Right kidney (tissue), 1 donor: ENCODE measurements at regions not wholly inside any gene's neighbourhood (a gene's known extent, or its start where the extent isn't known, plus 50 kb on each side); places are given as distances from the start of the nearest gene placed in this dataset.

ENCODE experiments used
- DNase-seq: peaks from one replicate; pipeline ENCODE4 v3.0.0-alpha.2; 2016

DNA sequence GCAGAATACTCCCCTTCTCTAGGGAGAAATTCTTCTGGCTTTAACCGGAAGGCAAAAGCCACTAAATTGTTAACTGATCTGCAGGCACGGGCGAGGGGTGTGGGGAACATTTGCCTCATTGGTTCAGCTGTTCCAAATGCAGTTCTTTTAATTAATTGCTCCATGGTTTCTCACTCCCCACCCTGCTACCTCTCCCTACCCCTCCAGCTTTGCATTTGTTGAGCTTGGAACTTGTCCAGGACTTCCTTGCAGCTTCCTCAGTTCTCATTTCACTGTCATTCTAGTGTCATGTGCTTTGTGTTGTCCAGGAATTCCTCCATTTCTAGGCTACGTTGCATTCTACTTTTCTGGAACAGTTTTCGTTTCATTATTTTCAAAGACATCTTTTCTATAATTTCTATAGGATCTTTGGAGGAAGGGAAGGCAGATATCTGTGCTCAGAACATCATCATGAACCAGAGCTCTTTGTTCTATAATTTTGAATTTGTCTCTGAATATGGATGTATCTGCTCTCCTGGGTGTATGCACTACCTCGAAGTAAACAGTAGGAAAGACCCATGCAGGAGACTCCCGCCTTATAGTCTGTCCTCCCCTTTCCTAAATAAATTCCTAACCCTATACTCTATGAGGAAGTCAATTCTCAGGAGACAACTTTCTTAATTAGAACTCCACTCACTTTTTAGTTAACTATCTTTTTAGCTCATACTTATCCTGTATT lies 132.4 kb upstream of the LMO4 start:
- DNase-seq, result peak; percentile 9

DNA sequence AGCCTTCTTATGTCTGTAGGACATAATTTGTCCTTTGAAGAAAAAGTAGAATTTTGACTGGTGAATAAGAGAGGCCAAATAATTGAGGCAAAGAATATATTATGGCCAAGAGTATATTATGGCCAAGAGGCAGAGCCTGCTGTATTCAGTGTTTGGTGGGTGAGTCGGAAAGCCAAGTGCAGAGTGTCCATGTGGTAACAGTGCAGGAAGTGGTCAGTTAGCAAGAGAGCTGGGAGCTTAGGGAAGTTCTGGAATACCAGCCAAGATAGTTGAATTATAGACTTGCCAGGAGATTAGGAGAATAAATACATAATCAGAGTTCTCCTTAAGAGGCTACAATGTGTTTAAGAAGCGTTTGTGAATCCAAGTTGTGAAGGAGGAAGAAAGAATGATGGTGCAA lies 131.5 kb upstream of the LMO4 start:
- no peak for DNase-seq

DNA sequence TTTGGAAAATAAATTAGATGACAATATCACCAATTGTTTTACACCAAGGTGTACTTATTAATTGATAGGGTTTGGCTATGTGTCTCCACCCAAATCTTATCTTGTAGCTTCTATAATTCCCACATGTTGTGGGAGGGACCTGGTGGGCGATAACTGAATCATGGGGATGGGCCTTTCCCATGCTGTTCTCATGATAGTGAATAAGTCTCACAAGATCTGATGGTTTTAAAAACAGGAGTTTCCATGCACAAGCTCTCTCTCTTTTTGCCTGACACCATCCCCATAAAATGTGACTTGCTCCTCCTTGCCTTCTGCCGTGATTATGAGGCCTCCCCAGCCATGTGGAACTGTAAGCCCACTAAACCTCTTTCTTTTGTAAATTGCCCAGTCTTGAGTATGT lies 131.0 kb upstream of the LMO4 start:
- no peak for DNase-seq

DNA sequence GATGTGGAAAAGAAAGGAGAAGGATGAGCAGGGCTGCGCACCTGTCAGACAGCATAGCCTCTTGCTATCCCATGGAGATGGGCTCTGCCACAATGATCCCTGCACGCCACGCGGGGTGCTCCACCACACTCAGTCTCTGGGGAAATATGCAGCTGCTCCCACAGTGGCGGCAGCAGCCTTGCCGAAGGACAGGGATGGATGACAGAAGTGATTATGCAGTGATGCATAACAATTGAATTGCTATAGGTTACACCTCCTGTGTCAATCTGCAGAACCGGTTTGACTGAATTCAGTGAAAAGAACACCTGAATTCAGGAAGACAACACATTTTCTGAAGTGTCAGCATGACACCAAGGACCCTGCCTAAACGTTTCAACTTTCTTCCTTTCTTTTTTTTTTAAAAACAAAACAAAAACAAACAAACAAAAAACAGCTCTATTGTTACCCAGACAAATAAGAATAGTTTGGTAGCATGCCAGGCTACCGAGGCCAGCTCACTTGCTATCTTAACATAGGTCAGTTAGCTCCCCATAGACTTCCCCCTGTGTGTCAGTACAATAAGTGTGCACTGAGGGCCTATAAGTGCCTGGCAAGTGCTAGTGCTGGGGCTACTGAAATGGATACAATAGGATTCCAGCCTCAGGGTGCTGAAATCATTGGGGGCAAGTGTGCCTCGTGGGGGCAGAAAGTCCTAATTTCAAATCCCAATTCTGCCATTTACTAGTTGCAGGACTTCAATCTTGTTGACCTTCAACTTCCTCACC lies 127.6 kb upstream of the LMO4 start:
- no peak for DNase-seq

DNA sequence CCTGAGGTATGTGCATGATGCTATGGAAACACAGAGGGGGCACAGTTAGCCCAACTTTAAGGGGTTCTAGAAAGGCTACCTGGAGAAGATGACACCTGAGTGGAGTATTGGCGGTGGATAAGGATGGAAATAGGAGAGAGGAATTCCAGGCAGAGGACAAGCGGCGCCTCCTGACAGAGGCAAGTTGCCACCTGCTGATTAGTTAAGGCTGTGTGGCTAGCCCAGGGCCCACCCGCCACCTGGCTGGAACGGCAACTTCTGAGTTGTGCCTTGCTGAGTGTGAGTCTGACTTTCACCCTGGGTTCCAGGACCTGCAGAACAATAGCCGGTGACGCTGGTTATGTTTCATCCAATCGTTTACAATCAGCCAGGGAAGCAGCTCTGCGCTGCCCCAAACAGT lies 126.9 kb upstream of the LMO4 start:
- no peak for DNase-seq

DNA sequence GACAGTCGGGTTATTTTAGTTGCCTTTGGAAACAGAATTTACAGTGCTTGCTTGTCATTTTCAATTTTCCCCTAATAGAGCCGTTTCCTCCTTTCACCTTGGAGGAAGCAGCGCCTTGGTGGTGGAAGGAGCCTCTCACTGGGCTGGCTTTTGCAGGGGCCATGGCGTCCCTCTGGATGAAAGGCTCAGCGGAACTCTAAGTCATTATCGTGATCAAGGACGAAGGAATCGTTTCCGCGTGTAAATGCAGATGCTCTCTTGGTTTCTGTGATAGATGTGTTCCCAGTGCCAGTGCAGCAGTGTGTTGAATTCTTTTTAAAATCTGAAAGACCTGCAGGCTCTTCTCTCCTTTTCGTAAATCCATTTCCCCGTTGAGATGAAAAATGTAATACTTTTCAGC lies 126.2 kb upstream of the LMO4 start:
- DNase-seq, result no peak

DNA sequence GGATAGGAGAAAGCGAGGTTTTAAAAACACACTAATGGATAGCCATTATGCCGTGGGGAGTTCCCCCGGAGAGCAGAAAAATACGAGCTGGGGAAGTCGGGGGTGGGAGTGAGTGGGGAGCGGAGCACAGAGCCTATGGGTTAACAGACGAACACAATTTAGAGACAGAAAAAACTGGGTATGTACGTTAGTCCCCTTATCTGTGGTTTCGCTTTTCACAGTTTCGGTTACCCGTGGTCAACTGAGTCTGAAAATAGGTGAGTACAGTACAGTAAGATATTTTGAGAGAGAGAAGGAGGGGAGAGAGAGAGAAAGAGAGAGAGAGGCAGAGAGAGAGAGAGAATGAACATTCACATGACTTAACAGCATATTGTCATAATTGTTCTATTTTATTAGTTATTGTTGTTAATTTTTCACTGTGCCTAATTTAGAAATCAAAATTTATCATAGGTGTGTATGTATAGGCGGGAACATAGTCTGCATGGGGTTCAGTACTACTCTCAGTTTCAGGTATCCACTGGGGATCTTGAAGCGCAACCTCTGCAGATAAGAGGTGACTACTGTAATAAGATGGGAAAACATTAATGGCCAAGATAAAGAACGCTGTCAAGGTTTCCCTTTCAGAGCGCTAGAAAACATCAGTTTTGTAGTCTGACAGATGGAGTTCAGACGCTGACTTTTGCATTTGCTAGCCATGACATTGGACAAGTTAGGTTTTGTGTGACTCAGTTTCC lies 125.6 kb upstream of the LMO4 start:
- DNase-seq, result no peak

DNA sequence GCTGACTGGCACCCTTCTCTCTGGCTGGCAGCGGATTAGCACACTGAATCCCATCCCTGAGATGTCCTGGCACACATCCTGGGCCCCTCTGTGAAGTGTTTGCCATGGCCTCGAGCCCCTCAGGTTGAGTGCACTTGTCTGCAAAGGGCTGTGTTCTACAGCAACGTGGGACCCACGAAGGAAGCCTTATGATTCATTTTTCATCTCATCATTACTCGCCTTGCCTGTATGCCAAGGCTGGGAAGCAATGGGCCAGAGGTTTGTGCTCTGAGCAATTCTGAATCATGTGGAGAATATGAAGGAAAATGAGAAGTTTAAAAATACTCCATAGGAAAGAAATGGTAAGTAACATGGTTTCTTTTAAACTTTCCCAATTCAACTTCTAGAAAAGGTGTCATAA lies 124.8 kb upstream of the LMO4 start:
- no peak for DNase-seq

DNA sequence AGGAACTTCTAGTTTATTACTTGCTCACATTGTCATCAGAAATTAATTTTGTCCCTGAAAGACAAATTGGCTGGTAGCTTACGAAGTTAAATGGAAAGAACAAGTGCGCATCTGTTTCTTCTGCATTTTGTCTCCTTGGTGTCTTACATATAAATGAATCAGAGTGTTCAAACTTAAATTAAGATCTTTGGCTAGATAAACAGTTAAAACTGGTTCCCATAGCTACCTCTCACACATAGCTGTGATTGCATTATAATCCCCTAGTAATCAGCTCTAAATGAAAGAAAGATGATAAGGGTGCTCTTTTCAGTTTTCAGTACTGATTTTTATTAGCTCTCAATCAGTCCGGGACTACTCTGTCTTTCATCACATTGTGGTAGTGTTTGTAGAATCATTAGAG lies 124.2 kb upstream of the LMO4 start:
- DNase-seq, result no peak

DNA sequence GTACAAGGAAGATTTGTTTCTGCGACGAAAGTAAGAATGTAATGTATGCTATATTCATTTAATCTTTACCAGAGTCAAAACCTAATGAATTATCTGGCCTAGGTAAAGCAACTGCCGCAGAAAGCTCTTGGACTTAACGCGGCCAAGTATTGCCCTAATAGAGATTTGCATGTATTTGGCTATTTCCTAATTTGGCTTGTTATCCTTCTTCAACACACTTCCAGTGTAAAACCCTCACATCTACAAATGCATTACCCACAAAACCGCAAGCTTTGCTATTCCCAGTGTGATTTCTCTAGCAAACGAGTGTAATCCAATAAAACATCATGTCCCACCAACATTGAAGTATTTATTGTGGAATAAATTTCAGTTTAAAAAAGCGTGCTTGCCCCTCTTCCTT lies 123.8 kb upstream of the LMO4 start:
- DNase-seq, result no peak

DNA sequence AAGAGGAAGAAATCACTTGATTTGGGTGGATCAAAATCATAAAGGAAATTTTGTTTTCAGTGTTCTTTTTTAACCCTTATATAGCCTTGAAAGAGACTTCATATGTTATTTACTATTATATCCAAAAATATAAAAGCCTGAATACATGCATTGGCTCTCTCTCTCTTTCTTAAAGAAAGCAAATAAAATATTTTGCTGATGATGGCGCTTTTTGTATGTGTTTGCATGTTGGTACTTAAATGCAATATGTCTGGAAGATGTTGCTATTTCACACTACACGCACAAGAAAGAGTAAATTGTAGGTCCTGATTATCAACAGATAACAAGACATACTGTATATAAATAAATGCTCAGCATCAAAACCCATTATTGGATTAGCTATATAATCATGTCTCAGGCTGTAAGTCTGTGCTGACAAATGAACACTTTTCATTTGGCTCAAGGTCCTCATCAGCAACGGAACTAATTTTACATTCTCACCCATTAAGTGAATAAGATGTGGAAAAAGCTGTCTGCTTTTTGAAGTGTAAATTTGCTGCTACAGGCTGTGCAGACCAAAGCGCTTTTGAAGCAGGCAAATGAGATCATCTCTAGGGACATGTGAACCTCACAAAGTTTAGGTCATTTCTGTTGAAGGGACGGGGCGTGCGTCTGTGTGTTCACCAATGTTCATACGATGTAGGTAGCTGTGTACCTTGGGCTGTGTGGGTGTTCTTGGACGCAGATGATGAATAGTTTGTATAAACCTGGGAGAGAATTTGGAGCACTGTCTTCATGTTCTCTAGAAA lies 122.4 kb upstream of the LMO4 start:
- DNase-seq, result no peak

DNA sequence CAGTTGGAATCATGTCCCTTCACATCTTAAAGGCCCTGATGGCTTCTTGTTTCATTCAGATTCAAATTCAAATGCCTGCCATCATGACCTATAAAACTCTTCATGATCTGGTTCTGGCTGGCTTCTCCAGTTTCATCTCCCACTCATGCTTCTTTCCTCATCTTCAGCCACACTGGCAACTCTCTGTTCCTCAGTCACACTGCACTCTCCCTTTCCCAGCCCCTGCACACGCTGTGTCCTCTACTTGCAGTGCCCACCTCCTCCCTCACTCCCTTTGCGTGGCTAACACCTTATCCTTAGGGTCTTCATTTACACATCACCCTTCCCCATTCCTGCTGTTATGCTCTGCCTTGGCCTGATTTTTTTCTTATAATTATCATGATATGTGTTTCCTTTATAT lies 120.6 kb upstream of the LMO4 start:
- DNase-seq, result no peak

DNA sequence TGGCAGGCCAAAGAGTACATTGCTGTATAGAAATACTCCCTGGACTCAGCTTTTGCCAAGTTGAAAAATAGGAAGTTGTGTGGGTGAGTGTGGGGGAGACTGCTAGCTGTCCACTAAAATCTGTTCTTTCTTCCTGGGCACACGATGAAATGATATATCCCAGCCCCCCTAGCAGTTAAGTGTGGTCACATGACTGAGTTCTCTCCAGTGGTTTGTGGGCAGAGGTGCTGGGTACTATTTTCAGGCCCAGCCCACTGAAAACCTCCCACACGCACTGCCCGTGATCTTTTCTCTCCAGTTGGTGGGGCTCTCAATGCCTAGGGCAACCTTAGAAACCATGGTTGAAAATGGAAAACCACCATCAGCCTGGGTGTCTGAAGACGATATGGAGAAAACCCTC lies 119.7 kb upstream of the LMO4 start:
- no peak for DNase-seq

DNA sequence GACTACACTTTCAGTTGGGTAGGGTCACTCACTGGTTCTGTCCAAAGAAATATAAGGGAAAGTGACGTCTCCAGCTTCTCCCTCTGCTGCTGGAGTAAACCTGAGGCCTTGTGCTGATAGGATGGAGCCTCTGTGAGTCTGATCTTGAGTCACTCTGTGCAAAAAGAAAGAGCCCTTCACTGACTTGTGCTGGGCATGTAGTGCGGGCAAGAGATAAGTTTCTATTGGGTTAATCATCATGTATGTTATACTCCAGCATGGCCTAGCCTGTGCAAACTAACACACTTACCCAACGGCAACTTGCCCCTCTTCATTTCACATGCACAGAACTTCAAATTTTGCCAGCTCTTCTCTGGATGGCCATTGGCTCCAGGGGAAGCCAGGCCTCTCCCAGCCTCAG lies 118.5 kb upstream of the LMO4 start:
- DNase-seq, result no peak

DNA sequence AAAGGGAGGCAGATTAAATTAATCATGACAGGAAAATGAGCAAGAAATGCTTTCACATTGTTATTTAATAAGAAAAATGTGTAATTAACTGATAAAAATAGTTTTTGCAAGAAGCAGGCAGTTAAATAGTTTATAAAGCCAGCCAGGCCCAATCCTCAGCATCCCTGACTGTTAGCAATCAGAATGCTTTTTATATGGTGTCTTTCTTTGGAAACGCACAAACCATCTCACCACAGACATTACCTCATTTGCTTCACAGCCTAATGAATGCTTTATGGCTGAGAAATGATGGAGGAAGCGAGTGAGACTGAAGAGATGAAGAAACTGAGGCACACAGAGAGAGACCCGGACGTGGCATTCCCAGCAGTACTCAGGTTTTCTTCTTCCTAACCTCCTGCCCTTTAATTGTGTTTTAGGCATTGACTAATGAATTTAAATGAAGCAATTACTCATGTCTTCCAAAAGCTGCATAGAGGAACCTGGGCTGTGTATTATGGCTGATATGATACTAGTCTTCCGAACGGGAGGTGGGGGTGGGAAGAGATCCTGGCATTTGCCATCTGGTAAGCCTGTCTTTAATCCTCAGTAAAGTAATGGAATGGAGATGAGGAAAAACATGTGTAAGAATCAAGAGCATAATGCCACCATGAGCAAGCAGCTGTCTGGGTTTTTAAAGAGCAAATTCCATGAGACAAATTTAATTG lies 116.1 kb upstream of the LMO4 start:
- no peak for DNase-seq

DNA sequence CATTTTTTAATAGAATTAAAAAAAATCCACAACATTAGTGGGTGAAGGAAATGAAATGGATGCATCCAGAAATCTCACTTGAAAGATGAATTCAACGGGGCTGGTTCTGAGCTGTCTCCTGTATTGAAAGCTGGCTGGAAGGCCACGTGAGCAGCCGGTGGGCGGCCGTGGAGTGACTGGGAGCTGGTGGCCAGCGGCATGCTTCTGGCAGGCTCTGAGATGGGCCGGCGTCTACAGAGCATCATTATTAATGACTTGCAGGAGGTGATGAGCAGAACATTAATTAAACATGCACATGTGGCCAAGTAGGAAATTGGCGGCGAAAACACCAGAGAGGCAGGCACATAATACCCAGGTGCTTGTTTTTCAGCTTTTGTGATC lies 115.6 kb upstream of the LMO4 start:
- DNase-seq, result no peak

DNA sequence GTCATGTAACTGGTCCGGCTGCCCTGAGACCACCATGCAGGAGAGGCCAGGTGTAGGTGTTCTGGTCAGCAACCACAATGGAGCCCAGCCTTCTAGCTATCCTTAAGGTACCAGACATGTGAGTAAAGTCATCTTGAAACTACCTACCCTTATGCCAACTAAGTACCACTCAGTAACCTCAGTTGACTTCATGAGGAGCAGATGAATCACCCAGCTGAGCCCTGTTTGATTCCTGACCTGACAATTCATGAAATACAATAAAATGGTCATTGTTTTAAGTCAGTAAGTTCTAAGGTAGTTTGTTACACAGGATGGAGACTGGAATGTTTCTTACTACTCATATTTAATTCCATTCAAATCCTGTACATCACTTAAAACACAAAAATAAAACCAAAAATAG lies 113.1 kb upstream of the LMO4 start:
- no peak for DNase-seq

DNA sequence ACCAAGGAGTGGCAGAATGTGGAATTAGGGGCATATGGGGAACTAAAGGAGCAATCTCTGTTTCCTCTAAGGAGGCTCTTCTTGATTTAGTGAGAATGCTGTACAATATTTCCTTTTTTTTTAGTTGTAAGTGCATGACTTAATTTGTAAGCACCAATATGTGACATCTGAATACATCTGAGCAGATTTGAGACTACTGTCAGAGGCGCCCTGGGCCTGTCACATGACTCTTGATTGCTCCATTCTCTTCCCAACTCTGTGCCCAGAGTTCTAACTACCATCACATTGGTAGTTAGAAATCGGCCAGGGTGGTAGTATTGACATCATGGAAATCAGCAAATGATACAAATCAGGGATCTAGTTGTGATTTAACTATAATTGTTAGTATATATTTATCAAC lies 110.1 kb upstream of the LMO4 start:
- DNase-seq, result no peak

DNA sequence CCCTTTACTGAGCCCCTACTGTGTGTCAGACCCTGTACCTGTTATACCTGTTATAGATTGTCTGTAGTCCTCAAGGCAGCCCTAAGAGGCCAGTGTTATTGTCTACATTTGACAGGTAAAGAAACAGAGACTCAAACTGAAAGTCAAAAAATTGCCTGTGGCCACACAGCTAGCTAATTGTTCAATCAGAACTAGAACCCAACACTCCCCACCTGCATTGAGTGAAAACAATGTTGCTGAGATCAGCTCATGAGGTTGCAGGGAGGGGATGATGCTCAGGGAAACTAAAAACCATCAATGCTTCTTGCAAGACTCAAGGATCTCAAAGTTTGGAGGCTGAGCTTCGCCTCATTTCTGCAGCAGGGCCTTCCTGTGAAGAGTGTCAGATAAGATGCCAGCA lies 109.5 kb upstream of the LMO4 start:
- DNase-seq, result no peak

DNA sequence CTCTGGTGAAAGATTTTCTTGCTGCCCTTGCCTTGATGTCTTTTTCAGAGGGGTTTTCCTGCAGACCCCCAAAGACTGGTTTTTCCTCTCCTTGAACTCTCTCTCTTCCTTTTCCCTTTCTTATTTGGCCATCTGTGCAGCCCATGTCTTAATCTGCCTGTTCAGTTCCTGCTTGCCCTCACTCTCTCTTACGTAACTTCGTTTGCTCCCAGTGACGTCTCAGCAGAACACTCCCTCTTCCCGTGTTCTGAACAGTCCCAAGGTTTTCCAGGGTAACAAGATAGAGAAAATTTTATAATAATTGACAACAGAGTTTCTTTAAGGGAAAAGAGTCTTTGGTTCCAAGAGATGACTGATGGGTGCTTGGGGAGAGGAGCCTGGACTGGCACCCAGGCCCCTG lies 109.1 kb upstream of the LMO4 start:
- DNase-seq, result no peak

DNA sequence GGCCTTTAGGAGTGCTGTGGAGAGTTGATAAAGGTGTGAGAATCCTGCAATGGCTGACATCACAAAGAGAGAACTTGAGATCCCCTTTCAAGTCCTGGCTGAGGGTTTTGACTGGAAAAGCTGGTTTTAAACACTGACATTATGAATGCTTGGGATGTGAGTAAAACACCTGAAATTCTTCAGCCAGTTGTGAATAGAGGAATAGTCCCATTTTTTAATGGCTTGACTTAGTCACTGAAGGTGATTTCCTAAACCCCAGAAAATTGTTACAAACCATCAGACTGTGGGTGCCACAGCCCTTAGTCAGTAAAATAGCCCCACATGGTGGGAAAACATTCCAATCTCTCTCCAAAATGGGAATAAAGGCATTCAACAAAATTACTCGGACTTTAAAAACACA lies 107.7 kb upstream of the LMO4 start:
- DNase-seq, result no peak

DNA sequence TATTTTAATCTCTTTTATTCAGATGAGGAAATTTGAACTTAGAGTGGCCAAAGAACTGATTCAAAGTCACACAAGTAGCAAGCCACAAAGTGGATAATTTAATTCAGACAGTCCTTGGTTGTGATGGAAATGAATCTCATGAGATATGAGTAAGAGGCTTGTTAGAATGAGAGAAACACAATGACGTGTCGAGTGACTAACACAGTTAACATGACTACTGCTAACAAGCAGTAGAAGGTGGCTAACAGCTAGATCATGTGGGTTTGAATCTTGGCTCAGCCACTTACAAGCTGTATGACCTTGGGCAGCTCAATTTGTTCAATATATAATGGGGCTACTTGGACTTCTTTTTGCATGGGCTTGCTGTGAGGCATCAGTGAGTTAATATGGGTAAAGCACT lies 104.5 kb upstream of the LMO4 start:
- DNase-seq, result no peak
